ENCODE measurements at regions not wholly inside any gene's neighbourhood (a gene's known extent, or its start where the extent isn't known, plus 50 kb on each side); places are given as distances from the start of the nearest gene placed in this dataset.

- TF ChIP-seq CTCF (IDR thresholded peaks at IDR 0.05 in 2 of 3, conservative IDR thresholded peaks at IDR 0.05 in 1 of 3; ENCODE audit: borderline replicate concordance in 1 of 3, insufficient read depth in 1 of 3, low read depth in 2 of 3, low read length in 2 of 3) (no peak), POLR2A (IDR thresholded peaks at IDR 0.05; ENCODE audit: borderline replicate concordance, extremely low read depth, insufficient read depth, insufficient read length) (no peak), POLR2AphosphoS5 (IDR thresholded peaks at IDR 0.05; ENCODE audit: low read depth, low read length) (no peak), REST (IDR thresholded peaks at IDR 0.05; ENCODE audit: low read depth) (no peak), SIN3A (IDR thresholded peaks at IDR 0.05; ENCODE audit: low read depth) (no peak)
Measured at GRCh38 chr16:66293932-66294331, 72.6 kb upstream of the CDH5 start.
